ENCODE measurements at regions not wholly inside any gene's neighbourhood (a gene's known extent, or its start where the extent isn't known, plus 50 kb on each side); places are given as distances from the start of the nearest gene placed in this dataset.

- intact Hi-C loops (cut with DNase I): no loop called here
- H3K27ac ChIP-seq: no peak overlapping the region
- ATAC-seq (peak in 1 of 2 donors; percentile 46), DNase-seq (no peak)
- H3K27me3 ChIP-seq (ENCODE audit: low read depth): no peaks in the 10 kb centered on the region
- H3K4me3 ChIP-seq: no peak overlapping the region
- TF ChIP-seq, protein P1, sequence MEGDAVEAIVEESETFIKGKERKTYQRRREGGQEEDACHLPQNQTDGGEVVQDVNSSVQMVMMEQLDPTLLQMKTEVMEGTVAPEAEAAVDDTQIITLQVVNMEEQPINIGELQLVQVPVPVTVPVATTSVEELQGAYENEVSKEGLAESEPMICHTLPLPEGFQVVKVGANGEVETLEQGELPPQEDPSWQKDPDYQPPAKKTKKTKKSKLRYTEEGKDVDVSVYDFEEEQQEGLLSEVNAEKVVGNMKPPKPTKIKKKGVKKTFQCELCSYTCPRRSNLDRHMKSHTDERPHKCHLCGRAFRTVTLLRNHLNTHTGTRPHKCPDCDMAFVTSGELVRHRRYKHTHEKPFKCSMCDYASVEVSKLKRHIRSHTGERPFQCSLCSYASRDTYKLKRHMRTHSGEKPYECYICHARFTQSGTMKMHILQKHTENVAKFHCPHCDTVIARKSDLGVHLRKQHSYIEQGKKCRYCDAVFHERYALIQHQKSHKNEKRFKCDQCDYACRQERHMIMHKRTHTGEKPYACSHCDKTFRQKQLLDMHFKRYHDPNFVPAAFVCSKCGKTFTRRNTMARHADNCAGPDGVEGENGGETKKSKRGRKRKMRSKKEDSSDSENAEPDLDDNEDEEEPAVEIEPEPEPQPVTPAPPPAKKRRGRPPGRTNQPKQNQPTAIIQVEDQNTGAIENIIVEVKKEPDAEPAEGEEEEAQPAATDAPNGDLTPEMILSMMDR (IDR thresholded peaks at IDR 0.05): no peak
- H3K4me1 ChIP-seq: no peaks in the 10 kb centered on the region
- no peaks in the 10 kb centered on the region for H3K36me3 ChIP-seq
- H3K9me3 ChIP-seq: no peaks in the 10 kb centered on the region
Measured at GRCh38 chr4:65046192-65047133, 623.8 kb downstream of the EPHA5 start.

GRCh38 chr4:65033899-65034298 is 624.6 kb upstream of the TECRL start:
- no peaks in the 10 kb centered on the region for H3K4me1 ChIP-seq
- DNase-seq: no peak
- H3K27ac ChIP-seq: no peak overlapping the region
- TF ChIP-seq, protein P1 (IDR thresholded peaks at IDR 0.05): no peak
- no peaks in the 10 kb centered on the region for H3K36me3 ChIP-seq
- no peak for ATAC-seq
- no peak overlapping the region for H3K4me3 ChIP-seq
- intact Hi-C loops (cut with DNase I): no loop called here
- no peaks in the 10 kb centered on the region for H3K9me3 ChIP-seq
- H3K27me3 ChIP-seq (ENCODE audit: low read depth): no peaks in the 10 kb centered on the region

GRCh38 chr4:65028592-65028991 is 619.3 kb upstream of the TECRL start:
- intact Hi-C loops (cut with DNase I): no loop called here
- no peak overlapping the region for H3K4me3 ChIP-seq
- ATAC-seq: no peak

DNA sequence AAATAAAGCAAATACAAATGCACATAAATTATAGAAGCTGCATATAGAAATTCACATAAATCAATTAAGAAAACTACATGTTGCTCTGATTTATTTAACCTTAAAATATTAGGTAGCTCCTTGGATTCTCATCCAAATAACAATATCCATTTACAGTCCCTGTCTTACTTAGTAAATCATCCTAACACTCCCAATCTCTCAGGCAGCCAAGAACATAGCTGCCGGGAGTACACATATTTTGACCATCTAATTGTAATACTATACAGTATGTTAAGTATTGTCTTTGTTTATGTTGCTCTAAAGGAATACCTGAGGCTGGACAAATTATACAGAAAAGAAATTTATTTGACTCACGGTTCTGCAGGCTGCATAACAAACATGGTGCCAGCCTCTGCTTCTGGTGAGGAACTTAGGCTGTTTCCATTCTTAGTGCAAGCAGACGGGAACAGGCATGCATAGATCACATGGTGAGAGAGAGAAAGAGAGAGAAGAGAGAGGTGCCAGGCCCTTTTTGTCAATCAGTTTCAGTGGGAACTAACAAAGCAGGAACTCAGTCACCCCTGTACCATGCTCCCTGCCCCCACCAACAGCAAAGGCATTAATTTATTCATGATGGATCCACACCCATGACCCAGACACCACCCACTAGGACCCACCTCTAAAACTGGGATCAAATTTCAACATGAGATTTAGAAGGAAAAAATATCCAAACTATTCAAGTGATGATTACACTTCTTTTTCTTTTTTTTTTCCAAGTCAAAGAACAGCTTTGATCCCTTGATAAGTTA is 614.8 kb upstream of the TECRL start:
- H3K9me3 ChIP-seq: no peaks in the 10 kb centered on the region
- H3K27ac ChIP-seq: no peak overlapping the region
- no peak for ATAC-seq
- DNase-seq: no peak
- TF ChIP-seq, protein P1 (IDR thresholded peaks at IDR 0.05): no peak
- intact Hi-C loops (cut with DNase I): no loop called here
- no peaks in the 10 kb centered on the region for H3K4me1 ChIP-seq
- H3K27me3 ChIP-seq (ENCODE audit: low read depth): no peaks in the 10 kb centered on the region
- no peak overlapping the region for H3K4me3 ChIP-seq
- no peaks in the 10 kb centered on the region for H3K36me3 ChIP-seq

More at GRCh38 chr4:65028592-65028991, 619.3 kb upstream of the TECRL start:
- no peaks in the 10 kb centered on the region for H3K9me3 ChIP-seq
- no peaks in the 10 kb centered on the region for H3K36me3 ChIP-seq
- DNase-seq: no peak
- H3K4me1 ChIP-seq: no peaks in the 10 kb centered on the region
- TF ChIP-seq, protein P1 (IDR thresholded peaks at IDR 0.05): no peak
- H3K27ac ChIP-seq: no peak overlapping the region
- no peaks in the 10 kb centered on the region for H3K27me3 ChIP-seq (ENCODE audit: low read depth)

DNA sequence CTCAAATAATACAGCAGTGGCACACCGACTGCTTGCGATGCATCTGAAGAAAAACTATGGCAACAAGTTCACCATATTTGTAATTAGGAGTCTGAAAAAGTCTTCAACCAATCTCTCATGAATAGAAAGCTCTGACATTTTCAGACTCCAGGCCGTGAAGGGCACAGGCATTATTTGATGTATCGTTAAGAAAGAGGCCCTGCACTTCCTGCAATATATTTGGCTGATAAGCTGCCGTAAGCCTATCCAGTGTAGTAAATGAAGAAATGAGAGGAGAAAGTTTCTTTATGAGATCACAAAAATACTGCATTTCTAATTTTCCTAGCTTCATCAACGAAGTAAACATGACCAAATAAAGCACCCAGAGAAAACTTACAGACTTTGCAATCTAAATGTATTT is 613.8 kb upstream of the TECRL start:
- ATAC-seq: no peak
- no peak for DNase-seq
- H3K36me3 ChIP-seq: no peaks in the 10 kb centered on the region
- TF ChIP-seq, protein P1 (IDR thresholded peaks at IDR 0.05): no peak
- H3K4me3 ChIP-seq: no peak overlapping the region
- intact Hi-C loops (cut with DNase I): no loop called here
- H3K4me1 ChIP-seq: no peaks in the 10 kb centered on the region
- no peaks in the 10 kb centered on the region for H3K27me3 ChIP-seq (ENCODE audit: low read depth)
- no peaks in the 10 kb centered on the region for H3K9me3 ChIP-seq
- no peak overlapping the region for H3K27ac ChIP-seq

All from lower lobe of right lung (tissue), 2 donors.